RCC 7860 (cell line): ENCODE measurements at regions not wholly inside any gene's neighbourhood (a gene's known extent, or its start where the extent isn't known, plus 50 kb on each side); places are given as distances from the start of the nearest gene placed in this dataset.

Experiments
- DNase-seq: peaks from one replicate; pipeline ENCODE4 v3.0.0-alpha.2; 2015; ENCODE audit warnings: low spot score
- FAIRE-seq: peaks from 2 replicates; lab custom pipeline; 2012; peaks lifted over from hg19 to GRCh38; lab: Jason Lieb, UNC

GRCh38 chr17:69928611-69929010 lies 146.4 kb upstream of the KCNJ16 start:
- no peak for FAIRE-seq
- DNase-seq, result no peak

- no peak for FAIRE-seq
Measured at GRCh38 chr17:69936996-69937395, 138.0 kb upstream of the KCNJ16 start.

GRCh38 chr17:69943058-69943457 lies 132.0 kb upstream of the KCNJ16 start:
- no peak for DNase-seq
- FAIRE-seq, result no peak

More at GRCh38 chr17:69936996-69937395, 138.0 kb upstream of the KCNJ16 start:
- DNase-seq, result no peak

GRCh38 chr17:69944406-69944805 lies 130.6 kb upstream of the KCNJ16 start:
- FAIRE-seq (no peak), DNase-seq (no peak)

- DNase-seq, result no peak
- FAIRE-seq, result no peak
Measured at GRCh38 chr17:69945698-69946185, 129.3 kb upstream of the KCNJ16 start.

- DNase-seq, result no peak
- FAIRE-seq, result no peak
Measured at GRCh38 chr17:69947027-69947759, 127.8 kb upstream of the KCNJ16 start.

- FAIRE-seq (no peak), DNase-seq (no peak)
Measured at GRCh38 chr17:69948406-69948805, 126.6 kb upstream of the KCNJ16 start.

- no peak for DNase-seq
- FAIRE-seq, result no peak
Measured at GRCh38 chr17:69949496-69949895, 125.5 kb upstream of the KCNJ16 start.

GRCh38 chr17:69949973-69950695 lies 124.9 kb upstream of the KCNJ16 start:
- FAIRE-seq, result no peak

GRCh38 chr17:69950701-69951418 lies 124.2 kb upstream of the KCNJ16 start:
- FAIRE-seq, result no peak

More at GRCh38 chr17:69949973-69950695, 124.9 kb upstream of the KCNJ16 start:
- DNase-seq, result no peak

GRCh38 chr17:69954241-69954925 lies 120.6 kb upstream of the KCNJ16 start:
- peak; percentile 27 for FAIRE-seq

More at GRCh38 chr17:69950701-69951418, 124.2 kb upstream of the KCNJ16 start:
- no peak for DNase-seq

GRCh38 chr17:69958063-69958462 lies 117.0 kb upstream of the KCNJ16 start:
- FAIRE-seq (no peak), DNase-seq (no peak)

More at GRCh38 chr17:69954241-69954925, 120.6 kb upstream of the KCNJ16 start:
- no peak for DNase-seq

GRCh38 chr17:69959283-69959682 lies 115.7 kb upstream of the KCNJ16 start:
- FAIRE-seq (no peak), DNase-seq (no peak)

GRCh38 chr17:69960755-69961154 lies 114.3 kb upstream of the KCNJ16 start:
- no peak for DNase-seq
- FAIRE-seq, result no peak

- no peak for FAIRE-seq
- DNase-seq, result no peak
Measured at GRCh38 chr17:69961501-69962145, 113.4 kb upstream of the KCNJ16 start.

GRCh38 chr17:69962436-69962995 lies 112.5 kb upstream of the KCNJ16 start:
- DNase-seq (no peak), FAIRE-seq (no peak)

- DNase-seq (peak; percentile 33), FAIRE-seq (peak; percentile 63)
Measured at GRCh38 chr17:69967910-69968411, 107.1 kb upstream of the KCNJ16 start.

- DNase-seq (no peak), FAIRE-seq (no peak)
Measured at GRCh38 chr17:69969897-69970296, 105.1 kb upstream of the KCNJ16 start.

GRCh38 chr17:69972251-69972650 lies 102.8 kb upstream of the KCNJ16 start:
- DNase-seq (no peak), FAIRE-seq (no peak)

GRCh38 chr17:69975808-69976207 lies 99.2 kb upstream of the KCNJ16 start:
- DNase-seq (no peak), FAIRE-seq (no peak)
